Endothelial cell of umbilical vein (primary cell): ENCODE measurements at regions not wholly inside any gene's neighbourhood (a gene's known extent, or its start where the extent isn't known, plus 50 kb on each side); places are given as distances from the start of the nearest gene placed in this dataset.

Experiments used
- BruUV-seq: library from RNA; stranded (reverse); fragments of 400-500 nt; replicated peaks from 2 replicates; lab custom pipeline; 2021; lab: Mats Ljungman, UMichigan
- CTCF ChIA-PET: fragments of 300-600, 350-600 bp; sonication (Branson Sonifier 250); formaldehyde crosslinking; loops from one replicate; lab custom pipeline; 2021; ENCODE audit warnings: antibody characterized with exemption, inconsistent platforms; lab: Charles Lee
- POLR2A ChIA-PET: fragments of 300-600, 350-600 bp; sonication (Branson Sonifier 250); formaldehyde crosslinking; loops from one replicate; lab custom pipeline; 2021; ENCODE audit warnings: antibody characterized with exemption, inconsistent platforms; lab: Charles Lee
- DNase-seq: peaks from one replicate; pipeline ENCODE4 v3.0.0-alpha.2; 2011; ENCODE audit warnings: low read depth, low spot score
- FAIRE-seq: peaks from 2 replicates; lab custom pipeline; 2011; peaks lifted over from hg19 to GRCh38; lab: Jason Lieb, UNC
- H2AFZ ChIP-seq: 2 replicates; pipeline ENCODE4 v1.6.0; 2012; ENCODE audit warnings: low read depth, low read length, control low read depth, inconsistent platforms
- H3K27ac ChIP-seq: 2 replicates; pipeline ENCODE4 v1.5.1; 2011; ENCODE audit warnings: low read depth, mild to moderate bottlenecking, control low read depth, low read length, moderate library complexity; ENCODE audit not compliant: insufficient read depth
- H3K27me3 ChIP-seq, 2 experiments: 2 replicates each; pipeline versions ENCODE4 v1.6.0 to v1.6.1; 2011; ENCODE audit warnings: low read length in 2 of 2, mixed read lengths in 1 of 2; ENCODE audit not compliant: control insufficient read depth in 2 of 2, insufficient read depth in 2 of 2
- H3K36me3 ChIP-seq, 2 experiments: 2 replicates in 1 of 2; 3 replicates in 1 of 2; pipeline ENCODE4 v1.5.1; 2011; ENCODE audit warnings: low read length in 2 of 2, mild to moderate bottlenecking in 1 of 2, moderate library complexity in 1 of 2; ENCODE audit not compliant: control insufficient read depth in 2 of 2, insufficient read depth in 2 of 2; ENCODE audit errors: extremely low read depth in 1 of 2
- H3K4me1 ChIP-seq: 3 replicates; pipeline ENCODE4 v1.5.1; 2011; ENCODE audit warnings: mild to moderate bottlenecking, low read length; ENCODE audit not compliant: control insufficient read depth, insufficient read depth; ENCODE audit errors: extremely low read depth
- H3K4me2 ChIP-seq: 2 replicates; pipeline ENCODE4 v1.6.1; 2011; ENCODE audit warnings: low read length, control low read depth, mixed read lengths; ENCODE audit not compliant: insufficient read depth
- H3K4me3 ChIP-seq, 3 experiments: fragments of 200-600 bp in 1 of 3; sonication (generic), shearing (Covaris generic) in 1 of 3; replicated peaks in 1 of 3; 2 replicates each; pipeline ENCODE4 v1.5.1; 2011 to 2016; ENCODE audit warnings: control low read depth in 3 of 3, low read length in 3 of 3, mild to moderate bottlenecking in 2 of 3, inconsistent platforms in 1 of 3, low read depth in 1 of 3, moderate library complexity in 1 of 3; ENCODE audit not compliant: insufficient read depth in 1 of 3
- H3K79me2 ChIP-seq: 2 replicates; pipeline ENCODE4 v1.6.0; 2012; ENCODE audit warnings: low read length, inconsistent platforms; ENCODE audit not compliant: control insufficient read depth, insufficient read depth
- H3K9ac ChIP-seq: replicated peaks from 2 replicates; pipeline ENCODE3; 2011; ENCODE audit warnings: low read length, control low read depth; ENCODE audit not compliant: insufficient read depth; ENCODE audit errors: extremely low read depth
- H3K9me1 ChIP-seq: replicated peaks from 3 replicates; pipeline ENCODE4 v1.6.0; 2011; ENCODE audit warnings: mild to moderate bottlenecking, low read length; ENCODE audit not compliant: control insufficient read depth, insufficient read depth; ENCODE audit errors: extremely low read depth
- H3K9me3 ChIP-seq: replicated peaks from 2 replicates; pipeline ENCODE4 v1.5.1; 2012; ENCODE audit warnings: low read length, inconsistent platforms; ENCODE audit not compliant: control insufficient read depth, insufficient read depth
- H4K20me1 ChIP-seq: replicated peaks from 2 replicates; pipeline ENCODE3; 2011; ENCODE audit warnings: mild to moderate bottlenecking, low read length; ENCODE audit not compliant: control insufficient read depth, insufficient read depth; ENCODE audit errors: extremely low read depth
- EZH2 ChIP-seq: IDR thresholded peaks from 2 replicates; pipeline ENCODE4 v1.6.1; 2012; ENCODE audit warnings: borderline replicate concordance, low read depth, mild to moderate bottlenecking, moderate library complexity, low read length, inconsistent platforms; ENCODE audit not compliant: severe bottlenecking
- FOS ChIP-seq: IDR thresholded peaks from 2 replicates; pipeline ENCODE4 v1.6.1; 2011; ENCODE audit warnings: mild to moderate bottlenecking, low read length, moderate library complexity, borderline replicate concordance; ENCODE audit not compliant: insufficient read depth
- JUN ChIP-seq: IDR thresholded peaks from 2 replicates; pipeline ENCODE4 v1.6.1; 2011; ENCODE audit warnings: borderline replicate concordance, low read depth; ENCODE audit not compliant: insufficient read length, insufficient read depth
- MYC ChIP-seq: IDR thresholded peaks from one replicate; pipeline ENCODE4 v1.6.1; 2011; ENCODE audit warnings: mild to moderate bottlenecking, low read depth, low read length
- POLR2AphosphoS5 ChIP-seq: IDR thresholded peaks from 2 replicates; pipeline ENCODE4 v1.6.1; 2012; ENCODE audit warnings: low read depth, mild to moderate bottlenecking, control low read depth, low read length, moderate library complexity; ENCODE audit not compliant: insufficient read depth
- dilution Hi-C: fragments of 300-500 bp; cut with MboI; formaldehyde crosslinking; loops from one replicate; pipeline ENCODE4 v1.15.0; 2019; ENCODE audit warnings: low sequenced_read_pairs; ENCODE audit not compliant: extremely low pct_ligation_motif_present
- intact Hi-C: fragments of 100-400 bp; cut with micrococcal nuclease; formaldehyde crosslinking; loops from one replicate; pipeline ENCODE4 v1.10.0; 2022
- TF ChIP-seq, protein P1 (sequence below), 2 donors: IDR thresholded peaks; 1 replicate in 1 of 2; 2 replicates in 1 of 2; pipeline ENCODE4 v1.5.1; 2011; ENCODE audit warnings: low read length in 2 of 2, mild to moderate bottlenecking in 2 of 2, moderate library complexity in 2 of 2, control low read depth in 1 of 2, inconsistent platforms in 1 of 2, low read depth in 1 of 2; ENCODE audit not compliant: insufficient read depth in 1 of 2; ENCODE audit errors: extremely low read depth in 1 of 2

DNA sequence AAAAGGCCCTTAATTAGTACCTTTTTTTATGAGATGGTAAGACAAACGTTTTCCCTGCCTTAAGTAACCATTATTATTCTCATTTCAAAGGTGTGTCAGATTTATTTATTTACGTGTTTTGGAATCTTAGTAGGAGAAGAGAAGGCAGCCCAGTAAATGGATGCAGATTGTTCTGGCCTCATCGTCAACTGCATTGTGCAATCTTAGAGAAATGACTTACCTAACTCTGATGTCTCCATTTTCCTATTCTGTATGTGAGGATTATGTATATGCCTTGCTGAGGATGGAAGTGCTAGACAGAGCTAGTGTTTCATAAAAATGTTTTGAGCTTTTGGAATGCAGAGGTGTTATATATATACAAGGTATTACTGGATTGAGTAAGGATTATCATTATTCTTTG lies 97.0 kb upstream of the JAG1 start:
- Histone ChIP-seq H3K9me1 (no peaks in the 10 kb centered on the region), H3K79me2 (no peaks in the 10 kb centered on the region), H3K27me3 (no peaks in the 10 kb centered on the region), H3K4me2 (no peak overlapping the region), H3K27ac (no peak overlapping the region), H3K4me1 (peaks cover 6% of the 10 kb centered on the region), H3K36me3 (no peaks in the 10 kb centered on the region), H3K4me3 (no peak overlapping the region), H4K20me1 (no peaks in the 10 kb centered on the region), H2AFZ (no peak overlapping the region), H3K9me3 (no peaks in the 10 kb centered on the region), H3K9ac (no peak overlapping the region)
- intact Hi-C loops, result no loop called here
- no peak for FAIRE-seq
- dilution Hi-C loops, result no loop called here
- no peak for TF ChIP-seq JUN
- TF ChIP-seq EZH2, result no peak
- TF ChIP-seq FOS, result no peak
- no peak for TF ChIP-seq POLR2AphosphoS5
- TF ChIP-seq, protein P1, sequence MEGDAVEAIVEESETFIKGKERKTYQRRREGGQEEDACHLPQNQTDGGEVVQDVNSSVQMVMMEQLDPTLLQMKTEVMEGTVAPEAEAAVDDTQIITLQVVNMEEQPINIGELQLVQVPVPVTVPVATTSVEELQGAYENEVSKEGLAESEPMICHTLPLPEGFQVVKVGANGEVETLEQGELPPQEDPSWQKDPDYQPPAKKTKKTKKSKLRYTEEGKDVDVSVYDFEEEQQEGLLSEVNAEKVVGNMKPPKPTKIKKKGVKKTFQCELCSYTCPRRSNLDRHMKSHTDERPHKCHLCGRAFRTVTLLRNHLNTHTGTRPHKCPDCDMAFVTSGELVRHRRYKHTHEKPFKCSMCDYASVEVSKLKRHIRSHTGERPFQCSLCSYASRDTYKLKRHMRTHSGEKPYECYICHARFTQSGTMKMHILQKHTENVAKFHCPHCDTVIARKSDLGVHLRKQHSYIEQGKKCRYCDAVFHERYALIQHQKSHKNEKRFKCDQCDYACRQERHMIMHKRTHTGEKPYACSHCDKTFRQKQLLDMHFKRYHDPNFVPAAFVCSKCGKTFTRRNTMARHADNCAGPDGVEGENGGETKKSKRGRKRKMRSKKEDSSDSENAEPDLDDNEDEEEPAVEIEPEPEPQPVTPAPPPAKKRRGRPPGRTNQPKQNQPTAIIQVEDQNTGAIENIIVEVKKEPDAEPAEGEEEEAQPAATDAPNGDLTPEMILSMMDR (IDR thresholded peaks at IDR 0.05; ENCODE audit: extremely low read depth in 1 of 2, insufficient read depth in 1 of 2, low read depth in 1 of 2, low read length in 2 of 2), result no peak
- no peak for TF ChIP-seq MYC
- DNase-seq, result no peak
- ChIA-PET CTCF (no interaction called here), POLR2A (no interaction called here)
- BruUV-seq, result no TSS peak
